ACC112 (cell line): ENCODE measurements at regions not wholly inside any gene's neighbourhood (a gene's known extent, or its start where the extent isn't known, plus 50 kb on each side); places are given as distances from the start of the nearest gene placed in this dataset.

ENCODE experiments used
- H2AFZ ChIP-seq: fragments of 200-600 bp; sonication (generic); one replicate; pipeline ENCODE4 v1.6.0; 2017; ENCODE audit warnings: antibody characterized with exemption, low read length; ENCODE audit not compliant: unreplicated experiment
- H3K27ac ChIP-seq: fragments of 200-600 bp; sonication (generic); 2 replicates; pipeline ENCODE4 v1.5.1; 2014; ENCODE audit warnings: low read depth, mild to moderate bottlenecking, antibody characterized with exemption, low read length, moderate library complexity
- H3K27me3 ChIP-seq: fragments of 200-600 bp; sonication (generic); 2 replicates; pipeline ENCODE4 v1.6.1; 2014; ENCODE audit warnings: mild to moderate bottlenecking, antibody characterized with exemption, low read length, moderate library complexity, mixed read lengths; ENCODE audit not compliant: insufficient read depth
- H3K36me3 ChIP-seq: fragments of 200-600 bp; sonication (generic); 2 replicates; pipeline ENCODE4 v1.6.1; 2016; ENCODE audit warnings: mild to moderate bottlenecking, antibody characterized with exemption, low read length, moderate library complexity, mixed read lengths; ENCODE audit not compliant: insufficient read depth
- H3K4me1 ChIP-seq: fragments of 200-600 bp; sonication (generic); one replicate; pipeline ENCODE4 v1.6.1; 2016; ENCODE audit warnings: low read length, mixed read lengths; ENCODE audit not compliant: insufficient read depth, unreplicated experiment, control insufficient read depth
- H3K4me3 ChIP-seq: fragments of 200-600 bp; sonication (generic); 2 replicates; pipeline ENCODE4 v1.5.1; 2014; ENCODE audit warnings: mild to moderate bottlenecking, low read depth, low read length
- H3K79me2 ChIP-seq: fragments of 200-600 bp; sonication (generic); one replicate; pipeline ENCODE4 v1.6.0; 2016; ENCODE audit warnings: low read length; ENCODE audit not compliant: control insufficient read depth, unreplicated experiment, insufficient read depth

DNA sequence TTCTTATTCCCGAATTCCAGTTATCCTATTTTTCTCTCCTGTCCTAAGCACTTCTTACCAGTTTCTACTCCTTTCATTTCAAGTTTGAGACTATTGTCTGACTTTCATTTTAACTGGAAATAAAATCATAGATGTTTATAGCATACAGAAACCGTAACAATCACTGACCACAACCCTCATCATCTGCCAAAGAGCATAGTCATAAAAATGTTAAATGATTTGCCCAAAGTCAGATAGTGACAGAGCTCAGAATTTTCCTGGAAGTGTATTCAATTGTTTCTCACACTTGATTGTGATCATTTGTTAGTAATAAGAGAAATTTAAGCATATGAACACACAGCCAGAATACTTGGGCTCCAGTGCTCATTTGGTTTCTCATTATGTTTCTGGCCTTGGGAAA is 250.5 kb upstream of the PCDH15 start:
- Histone ChIP-seq H3K79me2 (no peaks in the 10 kb centered on the region), H3K27me3 (no peaks in the 10 kb centered on the region), H3K36me3 (no peaks in the 10 kb centered on the region), H3K4me3 (no peak overlapping the region), H3K4me1 (no peaks in the 10 kb centered on the region), H3K27ac (no peak overlapping the region), H2AFZ (no peak overlapping the region)

DNA sequence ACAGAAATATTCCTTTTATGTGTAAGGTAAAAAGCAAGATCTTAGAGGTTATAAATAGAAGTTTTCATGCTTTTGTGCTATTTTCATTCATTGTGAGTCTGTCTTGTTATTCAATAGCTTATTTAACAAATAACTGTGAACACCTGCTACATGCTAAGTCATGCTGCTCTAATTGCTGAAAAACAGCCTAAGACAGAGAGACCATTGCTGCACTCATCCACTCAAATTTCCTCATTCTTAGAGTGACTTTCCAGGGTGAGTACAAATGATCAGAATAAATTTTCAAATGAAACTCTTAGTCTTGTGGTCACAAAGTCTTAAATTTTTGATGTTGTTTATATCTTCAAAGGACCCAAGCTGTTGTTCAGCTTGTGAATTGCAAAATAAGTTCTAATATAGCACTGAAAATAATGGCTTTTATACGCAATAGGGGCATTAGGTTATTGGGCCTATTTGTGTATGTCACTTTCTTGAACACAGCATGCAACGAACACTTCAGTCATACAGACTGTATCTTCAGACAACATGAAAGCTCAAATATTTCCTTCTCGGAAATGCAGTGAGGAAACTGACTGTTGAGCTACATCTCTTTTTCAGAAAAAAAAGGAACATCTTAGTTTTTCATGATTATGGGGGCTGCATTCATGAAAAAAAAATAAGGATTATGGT is 247.9 kb upstream of the PCDH15 start:
- Histone ChIP-seq H3K36me3 (no peaks in the 10 kb centered on the region), H3K79me2 (no peaks in the 10 kb centered on the region), H3K27ac (no peak overlapping the region), H3K4me3 (no peak overlapping the region), H3K27me3 (no peaks in the 10 kb centered on the region), H3K4me1 (no peaks in the 10 kb centered on the region), H2AFZ (no peak overlapping the region)

DNA sequence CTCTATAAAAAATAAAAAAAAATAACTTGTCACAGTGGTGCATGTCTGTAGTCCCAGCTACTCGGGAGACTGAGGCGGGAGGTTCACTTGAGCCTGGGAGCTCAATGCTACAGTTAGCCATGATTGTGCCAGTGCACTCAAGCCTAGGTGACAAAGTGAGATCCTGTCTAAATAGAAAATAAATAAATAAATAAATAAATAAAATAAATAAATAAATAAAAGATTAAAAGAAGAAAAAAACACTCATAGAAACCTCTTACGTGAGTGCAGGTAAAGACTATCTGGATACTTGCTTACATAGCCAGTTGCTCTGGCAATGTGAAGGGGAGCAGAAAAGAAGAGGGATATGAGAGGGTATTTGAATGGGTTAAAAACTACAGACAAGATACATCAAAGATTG is 242.5 kb upstream of the PCDH15 start:
- Histone ChIP-seq H2AFZ (no peak overlapping the region), H3K4me1 (no peaks in the 10 kb centered on the region), H3K36me3 (no peaks in the 10 kb centered on the region), H3K27me3 (no peaks in the 10 kb centered on the region), H3K79me2 (no peaks in the 10 kb centered on the region), H3K27ac (no peak overlapping the region), H3K4me3 (no peak overlapping the region)

DNA sequence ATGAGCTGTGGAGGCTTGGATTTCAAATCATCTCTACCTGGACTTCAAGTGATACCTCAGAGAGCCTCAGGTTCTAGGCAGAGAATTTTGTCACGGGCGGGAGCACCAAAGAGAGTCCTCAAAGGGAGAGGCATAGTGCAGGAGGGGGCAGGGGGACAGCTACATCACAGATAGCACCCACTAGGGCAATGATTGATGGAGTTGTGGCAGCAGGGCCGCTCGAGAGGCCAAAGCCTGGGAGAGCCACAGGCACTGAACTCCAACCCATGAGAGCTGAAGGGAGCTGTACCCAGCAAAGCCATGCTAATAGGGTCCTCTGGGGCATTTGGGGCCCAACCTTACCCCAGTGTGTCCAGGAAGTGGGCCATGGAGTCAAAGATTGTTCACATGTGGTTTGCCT is 232.0 kb upstream of the PCDH15 start:
- Histone ChIP-seq H3K4me3 (no peak overlapping the region), H3K27ac (no peak overlapping the region), H3K36me3 (no peaks in the 10 kb centered on the region), H3K27me3 (no peaks in the 10 kb centered on the region), H2AFZ (no peak overlapping the region), H3K79me2 (no peaks in the 10 kb centered on the region), H3K4me1 (no peaks in the 10 kb centered on the region)

DNA sequence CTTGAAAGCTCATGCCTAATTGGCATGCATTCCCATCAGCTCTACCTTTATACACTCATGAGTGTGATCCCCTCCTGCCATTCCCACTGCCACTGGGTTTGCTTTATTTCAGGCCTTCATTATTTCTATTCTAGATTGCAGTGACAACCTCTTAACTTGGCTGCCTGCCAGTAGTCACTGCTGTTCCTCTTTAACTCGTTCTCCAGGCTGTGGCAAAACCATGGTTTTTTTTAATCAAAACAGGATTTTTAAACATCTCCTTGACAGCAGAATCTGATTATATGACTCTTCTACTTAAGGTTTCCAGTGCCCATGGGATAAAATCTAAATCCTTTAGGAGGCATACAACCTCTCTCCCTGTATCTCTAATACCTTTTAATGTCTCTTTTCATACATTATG is 223.7 kb upstream of the PCDH15 start:
- no peaks in the 10 kb centered on the region for H3K4me1 ChIP-seq
- H3K36me3 ChIP-seq = no peaks in the 10 kb centered on the region
- H3K27ac ChIP-seq = no peak overlapping the region
- H2AFZ ChIP-seq = no peak overlapping the region
- H3K27me3 ChIP-seq = no peaks in the 10 kb centered on the region
- H3K4me3 ChIP-seq = no peak overlapping the region
- H3K79me2 ChIP-seq = no peaks in the 10 kb centered on the region

DNA sequence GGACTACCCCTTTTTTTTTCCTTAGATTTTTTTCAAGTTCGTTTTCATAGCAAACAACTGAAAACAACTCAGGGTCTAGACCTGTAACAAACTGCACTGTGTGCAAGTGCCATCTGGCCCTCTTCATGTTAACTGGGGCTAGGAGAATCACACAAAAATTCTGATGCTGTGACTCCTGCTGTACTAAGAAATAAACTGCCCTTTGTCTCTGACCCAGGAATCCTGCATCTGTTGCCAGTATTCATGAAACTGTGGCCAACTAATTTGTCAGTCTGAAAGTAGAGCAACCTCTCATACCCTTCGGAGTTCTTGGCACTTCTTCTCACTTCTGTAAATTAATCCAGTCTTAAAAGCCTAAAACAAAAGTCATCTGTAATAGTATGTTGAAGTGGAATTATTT is 218.4 kb upstream of the PCDH15 start:
- Histone ChIP-seq H3K79me2 (no peaks in the 10 kb centered on the region), H2AFZ (no peak overlapping the region)

DNA sequence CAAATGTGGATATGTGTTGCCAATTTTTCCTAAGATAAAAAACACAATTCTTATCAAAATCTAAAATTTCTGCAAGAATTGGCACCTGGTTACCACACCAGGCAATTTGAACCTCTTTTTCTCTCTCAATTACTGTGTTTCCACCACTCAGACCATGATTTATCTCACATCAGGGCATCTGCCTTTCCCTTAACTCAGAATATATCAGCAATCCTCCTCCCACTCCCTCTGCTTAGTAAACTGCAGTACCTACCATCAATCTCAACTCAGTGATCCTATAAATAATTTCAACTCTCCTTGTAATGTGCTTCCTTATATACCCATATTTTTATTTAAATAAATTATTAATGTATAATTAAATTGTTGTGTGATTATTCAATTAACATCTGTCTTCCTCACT is 212.3 kb upstream of the PCDH15 start:
- Histone ChIP-seq H3K4me3 (no peak overlapping the region), H3K4me1 (no peaks in the 10 kb centered on the region), H3K27ac (no peak overlapping the region), H3K36me3 (no peaks in the 10 kb centered on the region), H3K79me2 (no peaks in the 10 kb centered on the region), H2AFZ (no peak overlapping the region), H3K27me3 (no peaks in the 10 kb centered on the region)

More for the DNA sequence above, 218.4 kb upstream of the PCDH15 start:
- H3K4me1 ChIP-seq = no peaks in the 10 kb centered on the region
- no peaks in the 10 kb centered on the region for H3K27me3 ChIP-seq
- H3K36me3 ChIP-seq = no peaks in the 10 kb centered on the region
- H3K4me3 ChIP-seq = no peak overlapping the region
- H3K27ac ChIP-seq = no peak overlapping the region

DNA sequence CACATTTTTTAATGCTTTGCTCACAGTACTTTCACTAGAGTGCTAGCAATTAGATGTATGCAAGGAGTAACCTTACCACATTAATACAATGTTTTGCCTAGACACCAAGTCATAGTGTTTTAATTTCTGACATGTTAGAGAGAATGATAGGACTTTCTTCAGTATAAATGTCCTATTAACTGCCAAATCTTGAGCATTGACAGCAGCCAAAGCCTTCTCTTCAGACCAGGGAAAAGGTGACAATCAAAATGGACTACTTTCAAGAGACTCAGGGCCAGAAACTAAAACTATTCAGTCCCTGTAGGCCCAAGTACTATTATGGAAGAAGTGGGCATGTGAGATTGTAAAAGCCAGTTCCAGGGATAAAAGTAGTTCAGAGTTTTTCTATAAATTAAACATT is 201.4 kb upstream of the PCDH15 start:
- no peaks in the 10 kb centered on the region for H3K4me1 ChIP-seq
- H3K27ac ChIP-seq = no peak overlapping the region
- no peak overlapping the region for H3K4me3 ChIP-seq
- H3K79me2 ChIP-seq = no peaks in the 10 kb centered on the region
- no peaks in the 10 kb centered on the region for H3K27me3 ChIP-seq
- no peak overlapping the region for H2AFZ ChIP-seq
- no peaks in the 10 kb centered on the region for H3K36me3 ChIP-seq

DNA sequence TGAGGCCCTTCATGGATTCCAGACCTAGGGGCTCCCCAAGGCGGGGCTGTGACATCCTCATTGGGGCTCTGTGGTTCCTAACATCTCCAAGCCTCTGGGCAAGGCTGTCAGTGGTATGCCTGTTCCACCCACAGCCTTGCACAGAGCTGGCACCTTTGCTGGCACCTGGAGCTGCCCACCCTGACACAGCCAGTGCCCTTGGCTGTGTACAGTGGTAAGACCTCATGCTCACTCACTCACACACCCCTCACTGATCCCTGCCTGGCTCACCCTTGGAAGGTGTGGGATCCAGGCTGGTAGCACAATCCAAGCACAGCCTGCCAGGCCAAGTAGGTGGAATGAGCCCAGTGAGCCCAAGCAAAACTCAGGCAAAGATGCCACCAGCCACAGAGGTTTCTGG is 200.4 kb upstream of the PCDH15 start:
- no peaks in the 10 kb centered on the region for H3K36me3 ChIP-seq
- no peaks in the 10 kb centered on the region for H3K79me2 ChIP-seq
- H3K4me3 ChIP-seq = no peak overlapping the region
- H3K27me3 ChIP-seq = no peaks in the 10 kb centered on the region
- no peak overlapping the region for H2AFZ ChIP-seq
- H3K4me1 ChIP-seq = no peaks in the 10 kb centered on the region
- H3K27ac ChIP-seq = no peak overlapping the region

DNA sequence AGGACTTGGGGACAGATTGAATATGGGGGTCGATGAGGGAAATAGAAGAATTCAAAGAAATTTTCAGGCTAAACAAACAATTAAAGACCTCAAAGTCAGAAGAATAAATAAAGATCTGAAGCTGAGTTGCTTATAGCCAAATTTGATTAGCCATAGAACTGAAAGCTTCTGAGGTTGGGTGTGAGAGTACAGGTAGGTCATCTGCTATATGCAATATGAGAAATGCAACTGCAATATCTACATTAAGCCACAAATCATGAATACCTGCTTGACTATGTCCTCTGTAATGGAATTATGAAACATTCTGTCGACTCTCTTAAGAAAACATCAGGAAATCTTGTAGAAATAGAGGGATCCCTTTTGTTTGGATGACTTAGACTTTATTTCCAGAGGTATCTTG is 192.1 kb upstream of the PCDH15 start:
- H3K27ac ChIP-seq = no peak overlapping the region
- H3K36me3 ChIP-seq = no peaks in the 10 kb centered on the region
- no peak overlapping the region for H2AFZ ChIP-seq
- no peaks in the 10 kb centered on the region for H3K79me2 ChIP-seq
- H3K4me1 ChIP-seq = no peaks in the 10 kb centered on the region
- no peaks in the 10 kb centered on the region for H3K27me3 ChIP-seq
- no peak overlapping the region for H3K4me3 ChIP-seq

DNA sequence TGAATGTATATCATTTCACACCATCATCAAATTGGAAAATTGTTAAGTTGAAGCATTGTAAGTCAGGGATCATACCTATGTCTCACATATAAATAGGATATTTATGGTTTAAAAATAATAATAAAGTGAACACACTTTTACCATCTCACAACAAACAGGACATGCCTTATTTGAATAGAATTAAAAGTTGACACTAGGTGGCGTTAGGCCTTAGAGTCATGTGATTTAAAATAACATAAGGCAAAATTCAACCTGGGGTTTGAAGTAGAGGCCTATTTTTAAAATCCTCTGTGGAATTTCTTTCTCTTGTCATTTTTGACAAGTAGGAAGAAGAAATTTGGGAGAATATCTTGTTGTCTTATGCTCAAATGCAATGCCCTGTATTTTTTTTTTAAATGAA is 184.7 kb upstream of the PCDH15 start:
- Histone ChIP-seq H3K27ac (no peak overlapping the region), H3K4me1 (no peaks in the 10 kb centered on the region), H3K27me3 (no peaks in the 10 kb centered on the region), H3K79me2 (no peaks in the 10 kb centered on the region), H2AFZ (no peak overlapping the region), H3K4me3 (no peak overlapping the region), H3K36me3 (no peaks in the 10 kb centered on the region)
